Kidney (tissue), 13 donors: ENCODE measurements at regions not wholly inside any gene's neighbourhood (a gene's known extent, or its start where the extent isn't known, plus 50 kb on each side); places are given as distances from the start of the nearest gene placed in this dataset.

ENCODE experiments used
- DNase-seq, 5 donors: peaks; one replicate each; pipeline ENCODE4 v3.0.0-alpha.2; 2013 to 2020
- FAIRE-seq: peaks from 2 replicates; lab custom pipeline; 2012; peaks lifted over from hg19 to GRCh38; lab: Jason Lieb, UNC
- H3K27ac ChIP-seq, 2 donors: one replicate each; pipeline ENCODE4 v1.7.0; 2013; ENCODE audit warnings: low read depth in 2 of 2, low read length in 2 of 2, inconsistent platforms in 1 of 2
- H3K27me3 ChIP-seq: one replicate; pipeline ENCODE4 v1.7.1; 2013; ENCODE audit warnings: low read length, inconsistent platforms; ENCODE audit not compliant: control insufficient read depth, insufficient read depth
- H3K36me3 ChIP-seq, 3 donors: one replicate each; pipeline versions ENCODE4 v1.7.0 to v1.7.1; 2013; ENCODE audit warnings: low read length in 3 of 3, control low read depth in 1 of 3, inconsistent platforms in 1 of 3; ENCODE audit not compliant: insufficient read depth in 3 of 3, control insufficient read depth in 2 of 3
- H3K4me1 ChIP-seq, 3 donors: one replicate each; pipeline versions ENCODE4 v1.7.0 to v1.7.1; 2013; ENCODE audit warnings: low read length in 3 of 3, inconsistent platforms in 1 of 3, low read depth in 1 of 3; ENCODE audit not compliant: control insufficient read depth in 2 of 3, insufficient read depth in 2 of 3
- H3K4me3 ChIP-seq, 3 donors: one replicate each; pipeline versions ENCODE4 v1.7.0 to v1.8.1; 2013; ENCODE audit warnings: low read length in 3 of 3, control low read depth in 1 of 3, inconsistent platforms in 1 of 3
- H3K9ac ChIP-seq, 3 donors: one replicate each; pipeline versions ENCODE4 v1.7.0 to v1.7.1; 2013; ENCODE audit warnings: low read length in 3 of 3, control low read depth in 1 of 3, inconsistent platforms in 1 of 3
- H3K9me3 ChIP-seq, 3 donors: one replicate each; pipeline versions ENCODE4 v1.7.0 to v1.7.1; 2013; ENCODE audit warnings: low read length in 3 of 3, control low read depth in 1 of 3, inconsistent platforms in 1 of 3; ENCODE audit not compliant: control insufficient read depth in 2 of 3, insufficient read depth in 1 of 3
- intact Hi-C: fragments of 100-400 bp; cut with DNase I; formaldehyde crosslinking; loops from one replicate; pipeline ENCODE4 v1.11.1; 2022
- TF ChIP-seq, protein P1 (sequence below): IDR thresholded peaks from 3 replicates; pipeline ENCODE4 v1.5.1; 2012; ENCODE audit warnings: mild to moderate bottlenecking, moderate library complexity, borderline replicate concordance; ENCODE audit not compliant: insufficient read depth; ENCODE audit errors: extremely low read depth
- donor health status: control.
- donor health status: control.
- donor health status: control.
- donor health status: control.
- donor health status: control.
- donor health status: DM: yes; HTN: yes; CAD: no.
- donor health status: Normal renal cell carcinoma (clear cell type).

DNA sequence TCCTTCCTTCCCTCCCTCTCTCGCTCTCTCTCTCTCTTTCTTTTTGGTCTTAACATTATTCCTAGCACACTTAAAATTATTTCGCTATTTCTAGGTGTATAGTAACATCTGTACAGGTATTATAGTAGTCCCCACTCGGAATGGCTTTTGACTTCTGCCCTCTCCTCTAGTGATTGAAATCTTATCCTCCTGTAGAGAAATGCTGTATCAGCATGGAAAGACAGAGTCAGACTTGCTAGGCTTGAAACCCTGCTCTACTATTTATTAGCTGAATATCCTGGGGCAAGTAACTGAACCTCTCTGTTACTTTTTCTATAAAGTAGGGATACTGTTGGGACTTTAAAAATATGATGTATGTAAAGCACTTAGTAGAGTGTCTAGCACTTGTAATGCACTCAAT, 681.9 kb upstream of the C9orf72 start:
- Histone ChIP-seq H3K27me3 (no peaks in the 10 kb centered on the region), H3K27ac (no peak overlapping the region), H3K4me3 (no peak overlapping the region), H3K4me1 (no peaks in the 10 kb centered on the region), H3K9me3 (no peaks in the 10 kb centered on the region), H3K36me3 (no peaks in the 10 kb centered on the region), H3K9ac (no peak overlapping the region)
- FAIRE-seq (no peak), DNase-seq (no peak)
- intact Hi-C loops = no loop called here
- TF ChIP-seq, protein P1, sequence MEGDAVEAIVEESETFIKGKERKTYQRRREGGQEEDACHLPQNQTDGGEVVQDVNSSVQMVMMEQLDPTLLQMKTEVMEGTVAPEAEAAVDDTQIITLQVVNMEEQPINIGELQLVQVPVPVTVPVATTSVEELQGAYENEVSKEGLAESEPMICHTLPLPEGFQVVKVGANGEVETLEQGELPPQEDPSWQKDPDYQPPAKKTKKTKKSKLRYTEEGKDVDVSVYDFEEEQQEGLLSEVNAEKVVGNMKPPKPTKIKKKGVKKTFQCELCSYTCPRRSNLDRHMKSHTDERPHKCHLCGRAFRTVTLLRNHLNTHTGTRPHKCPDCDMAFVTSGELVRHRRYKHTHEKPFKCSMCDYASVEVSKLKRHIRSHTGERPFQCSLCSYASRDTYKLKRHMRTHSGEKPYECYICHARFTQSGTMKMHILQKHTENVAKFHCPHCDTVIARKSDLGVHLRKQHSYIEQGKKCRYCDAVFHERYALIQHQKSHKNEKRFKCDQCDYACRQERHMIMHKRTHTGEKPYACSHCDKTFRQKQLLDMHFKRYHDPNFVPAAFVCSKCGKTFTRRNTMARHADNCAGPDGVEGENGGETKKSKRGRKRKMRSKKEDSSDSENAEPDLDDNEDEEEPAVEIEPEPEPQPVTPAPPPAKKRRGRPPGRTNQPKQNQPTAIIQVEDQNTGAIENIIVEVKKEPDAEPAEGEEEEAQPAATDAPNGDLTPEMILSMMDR = no peak

DNA sequence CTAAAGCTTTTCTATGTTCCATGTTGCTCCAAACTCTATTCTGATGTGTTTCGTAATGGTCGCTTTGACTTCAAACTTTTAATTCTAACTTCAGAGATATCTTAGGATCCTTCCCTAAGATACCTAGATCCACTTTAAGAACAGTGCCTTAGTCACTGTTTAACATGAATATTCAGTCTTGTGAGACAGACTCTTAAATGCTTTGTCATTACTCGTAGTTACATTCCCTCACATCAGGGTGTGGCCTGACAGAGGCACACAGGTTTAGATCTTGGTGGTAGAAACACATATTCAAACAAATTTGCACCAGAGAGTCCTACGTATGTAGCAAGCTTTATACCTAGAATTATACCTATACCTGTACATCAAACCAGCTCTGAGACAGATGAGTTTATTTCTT, 687.0 kb upstream of the C9orf72 start:
- Histone ChIP-seq H3K27me3 (no peaks in the 10 kb centered on the region), H3K4me3 (no peak overlapping the region), H3K4me1 (no peaks in the 10 kb centered on the region), H3K27ac (no peak overlapping the region), H3K9me3 (no peaks in the 10 kb centered on the region), H3K9ac (no peak overlapping the region), H3K36me3 (no peaks in the 10 kb centered on the region)
- DNase-seq (no peak), FAIRE-seq (no peak)
- TF ChIP-seq, protein P1 = no peak
- intact Hi-C loops = no loop called here

DNA sequence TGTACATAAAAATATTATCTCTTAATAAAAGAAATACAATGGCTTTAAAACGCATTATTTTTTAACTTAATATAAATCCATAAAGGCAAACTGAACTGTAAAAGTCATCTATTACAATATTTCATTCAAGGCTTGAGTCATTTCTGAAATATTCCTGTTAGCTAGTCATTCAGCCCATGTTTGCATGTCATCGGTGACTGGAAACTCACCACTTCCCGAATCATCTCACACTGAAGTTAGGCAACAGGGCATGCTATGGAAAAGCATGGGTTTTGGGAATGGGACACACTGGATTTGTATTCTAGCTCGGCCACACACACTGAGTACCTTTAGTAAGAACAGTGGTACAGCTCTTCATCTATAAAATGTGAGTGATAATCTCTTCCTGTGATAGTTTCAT, 691.1 kb upstream of the C9orf72 start:
- no peaks in the 10 kb centered on the region for H3K4me1 ChIP-seq
- H3K9me3 ChIP-seq = no peaks in the 10 kb centered on the region
- no peaks in the 10 kb centered on the region for H3K27me3 ChIP-seq
- H3K9ac ChIP-seq = no peak overlapping the region
- DNase-seq (no peak), FAIRE-seq (no peak)
- H3K36me3 ChIP-seq = no peaks in the 10 kb centered on the region
- H3K27ac ChIP-seq = no peak overlapping the region
- TF ChIP-seq, protein P1 = no peak
- H3K4me3 ChIP-seq = no peak overlapping the region
- intact Hi-C loops = no loop called here

DNA sequence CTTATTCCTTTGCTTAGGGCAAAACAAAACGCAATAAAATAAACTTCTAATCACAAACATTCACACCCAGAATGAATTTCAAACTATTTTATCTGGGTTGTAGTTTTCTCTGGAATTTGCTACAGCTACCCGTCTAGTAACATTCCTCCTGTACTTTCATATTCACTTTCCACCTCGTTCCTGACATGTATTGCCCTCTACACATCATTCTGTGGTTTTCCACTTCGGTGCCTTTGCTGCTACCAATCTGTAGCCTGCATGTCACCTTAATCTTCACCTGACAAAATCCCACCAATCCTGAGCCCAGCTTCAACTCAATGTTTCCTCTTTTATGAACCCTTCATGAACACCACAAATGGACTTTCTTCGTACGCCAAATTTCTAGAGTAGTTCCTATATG, 694.1 kb upstream of the C9orf72 start:
- no peaks in the 10 kb centered on the region for H3K27me3 ChIP-seq
- no peak overlapping the region for H3K9ac ChIP-seq
- TF ChIP-seq, protein P1 = no peak
- H3K4me3 ChIP-seq = no peak overlapping the region
- no peak for FAIRE-seq
- no peak overlapping the region for H3K27ac ChIP-seq
- intact Hi-C loops = no loop called here
- H3K4me1 ChIP-seq = no peaks in the 10 kb centered on the region
- DNase-seq = no peak
- no peaks in the 10 kb centered on the region for H3K36me3 ChIP-seq
- no peaks in the 10 kb centered on the region for H3K9me3 ChIP-seq
